Posterior vena cava (tissue), 2 donors: ENCODE measurements at regions not wholly inside any gene's neighbourhood (a gene's known extent, or its start where the extent isn't known, plus 50 kb on each side); places are given as distances from the start of the nearest gene placed in this dataset.
A peak's percentile ranks its signal among the peaks of the same experiment; 100 is the strongest.
"Not testable (repeated sequence)": the region's sequence is repeated elsewhere in the genome, so short reads cannot be mapped to it uniquely, and the experiment has no call there.

Source experiments
- DNase-seq: peaks from one replicate; pipeline ENCODE4 v3.0.0-alpha.2; 2020; ENCODE audit warnings: low spot score
- intact Hi-C, 2 donors: fragments of 100-400 bp; cut with DNase I; formaldehyde crosslinking; loops; one replicate each; pipeline versions ENCODE4 v1.14.1 to v1.14.2; 2022 to 2023
- donor health status: DM: yes; HTN: yes; CAD: no.
- donor health status: DM: yes; HTN: yes; CAD: no.

- peak; percentile 69 for DNase-seq
- intact Hi-C loops: not testable (repeated sequence)
These were observed 199.5 kb upstream of the ZNF469 start for GRCh38 chr16:88182967-88183881.

DNA sequence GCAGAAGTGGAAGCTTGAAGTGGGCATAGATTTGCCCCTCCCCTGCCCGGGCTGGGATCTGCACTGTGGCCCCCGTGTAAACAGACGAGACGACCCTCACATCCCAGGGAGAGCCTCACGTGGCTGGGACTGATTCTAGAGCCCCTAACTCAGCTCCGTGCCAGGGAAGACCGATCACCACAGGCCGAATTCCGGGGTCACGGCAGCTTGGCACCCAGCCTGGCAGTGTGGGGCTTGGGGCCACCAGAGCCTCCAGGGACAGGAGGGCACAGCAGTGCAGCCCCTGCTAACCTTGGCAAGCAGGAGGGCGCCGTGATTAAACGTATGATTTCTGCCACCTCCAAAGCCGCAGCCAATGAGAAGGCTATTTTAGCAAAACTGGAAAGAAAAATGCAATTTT lies 198.7 kb upstream of the ZNF469 start:
- DNase-seq, intact Hi-C loops: not testable (repeated sequence)

GRCh38 chr16:88184566-88185355 lies 198.0 kb upstream of the ZNF469 start:
- DNase-seq, intact Hi-C loops: not testable (repeated sequence)

DNA sequence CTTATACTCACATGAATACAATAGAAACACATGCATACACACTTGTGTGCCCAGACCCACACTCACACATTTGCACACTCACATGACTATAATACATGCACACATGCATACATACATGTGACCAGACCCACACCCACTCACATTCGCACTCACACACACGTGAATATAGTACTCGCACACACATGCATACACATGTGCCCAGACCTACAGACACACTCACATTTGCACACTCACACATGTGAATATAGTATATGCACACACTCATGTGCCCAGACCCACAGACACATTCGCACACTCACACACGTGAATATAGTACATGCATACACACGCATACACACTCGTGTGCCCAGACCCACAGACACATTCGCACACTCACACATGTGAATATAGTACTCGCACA lies 197.4 kb upstream of the ZNF469 start:
- intact Hi-C loops, DNase-seq: not testable (repeated sequence)

DNA sequence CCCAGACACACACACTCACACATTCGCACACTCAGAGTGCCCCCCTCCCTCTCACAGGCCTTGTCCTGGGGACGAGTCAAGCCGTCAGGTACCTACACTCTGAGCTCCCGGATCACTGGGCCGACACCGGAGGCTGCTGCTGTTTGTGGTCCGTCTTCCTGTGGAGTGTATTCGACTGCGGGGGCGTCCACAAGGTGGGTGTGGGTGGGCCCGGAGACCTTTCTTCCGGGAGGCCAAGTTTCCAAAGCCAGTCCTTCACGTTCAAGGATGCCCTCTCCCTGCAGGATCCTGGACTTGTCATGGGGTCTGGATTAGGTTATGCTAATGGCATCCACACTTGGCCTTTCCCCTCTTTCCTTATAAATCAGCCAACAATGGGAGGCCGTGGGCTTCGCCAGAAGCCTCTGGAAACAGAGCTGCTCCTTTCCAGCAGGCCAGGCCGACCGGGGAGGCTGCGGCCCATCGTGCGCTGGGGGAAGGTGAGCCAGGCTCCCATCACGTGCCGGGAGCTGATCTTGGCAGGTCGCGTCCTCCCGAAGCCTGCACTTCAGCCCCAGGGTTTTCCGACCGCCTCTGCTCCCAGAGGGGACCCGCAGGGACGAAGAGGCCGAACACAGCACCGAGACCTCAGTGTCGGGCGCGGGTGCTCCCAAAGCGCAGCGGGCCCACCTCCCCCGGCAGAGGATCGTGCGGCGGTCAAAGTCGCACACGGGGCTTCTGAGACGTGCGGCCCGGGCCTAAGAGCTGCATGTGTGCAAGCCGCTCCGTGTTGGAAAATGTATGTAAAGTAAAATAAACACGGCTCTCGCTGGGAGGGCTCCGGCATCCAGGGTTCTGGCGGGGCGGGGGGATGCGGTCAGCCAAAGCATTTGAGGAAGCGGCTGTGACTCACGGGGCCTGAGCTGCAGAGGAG lies 196.5 kb upstream of the ZNF469 start:
- DNase-seq: peak; percentile 83
- intact Hi-C loops: not testable (repeated sequence)

DNA sequence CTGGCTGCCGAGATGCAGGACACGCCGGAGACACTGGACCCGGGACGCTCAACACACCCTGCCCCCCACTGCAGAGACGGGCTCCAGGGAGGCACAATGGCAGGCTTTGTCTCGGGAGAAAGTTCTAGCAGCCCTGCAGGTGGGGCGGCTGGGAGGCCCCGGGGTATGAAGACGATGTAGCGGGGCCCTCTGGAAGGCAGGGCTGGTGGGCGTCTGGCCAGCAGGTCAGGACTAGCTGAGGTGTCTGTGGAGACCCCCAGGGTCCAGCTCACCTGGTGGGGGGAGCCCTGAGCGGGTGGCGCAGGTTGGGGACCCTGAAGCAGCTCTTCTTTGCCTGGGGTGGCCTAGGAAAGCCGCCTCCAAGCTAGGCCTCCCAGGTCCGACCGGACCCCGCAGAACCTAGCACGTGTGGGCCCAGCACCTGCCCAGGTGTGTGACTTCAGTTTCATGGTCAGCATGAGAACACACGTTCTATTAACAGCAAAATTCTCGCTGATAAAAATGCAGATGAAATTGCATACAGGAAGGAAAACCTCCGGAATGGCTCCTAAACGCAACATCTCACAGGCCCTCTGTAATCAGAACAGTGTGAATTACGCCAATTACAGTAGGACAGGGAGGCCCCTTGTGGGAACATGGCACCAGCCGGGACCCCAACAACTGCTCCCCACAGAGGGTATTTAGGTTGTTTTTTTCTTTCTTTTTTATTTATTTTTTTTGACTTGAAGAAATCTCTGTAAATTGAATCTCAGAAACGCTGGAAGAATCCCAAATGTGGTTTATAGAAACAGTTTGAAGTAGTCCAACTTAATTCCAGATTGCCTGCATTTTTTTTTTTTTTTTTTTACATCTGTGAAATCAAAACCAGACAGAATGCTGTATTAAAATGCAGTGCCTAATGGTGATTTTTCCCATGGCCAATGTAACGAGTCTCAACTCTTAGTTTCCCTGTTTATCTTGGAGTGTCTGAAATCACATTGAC lies 195.6 kb upstream of the ZNF469 start:
- DNase-seq: not testable (repeated sequence)

DNA sequence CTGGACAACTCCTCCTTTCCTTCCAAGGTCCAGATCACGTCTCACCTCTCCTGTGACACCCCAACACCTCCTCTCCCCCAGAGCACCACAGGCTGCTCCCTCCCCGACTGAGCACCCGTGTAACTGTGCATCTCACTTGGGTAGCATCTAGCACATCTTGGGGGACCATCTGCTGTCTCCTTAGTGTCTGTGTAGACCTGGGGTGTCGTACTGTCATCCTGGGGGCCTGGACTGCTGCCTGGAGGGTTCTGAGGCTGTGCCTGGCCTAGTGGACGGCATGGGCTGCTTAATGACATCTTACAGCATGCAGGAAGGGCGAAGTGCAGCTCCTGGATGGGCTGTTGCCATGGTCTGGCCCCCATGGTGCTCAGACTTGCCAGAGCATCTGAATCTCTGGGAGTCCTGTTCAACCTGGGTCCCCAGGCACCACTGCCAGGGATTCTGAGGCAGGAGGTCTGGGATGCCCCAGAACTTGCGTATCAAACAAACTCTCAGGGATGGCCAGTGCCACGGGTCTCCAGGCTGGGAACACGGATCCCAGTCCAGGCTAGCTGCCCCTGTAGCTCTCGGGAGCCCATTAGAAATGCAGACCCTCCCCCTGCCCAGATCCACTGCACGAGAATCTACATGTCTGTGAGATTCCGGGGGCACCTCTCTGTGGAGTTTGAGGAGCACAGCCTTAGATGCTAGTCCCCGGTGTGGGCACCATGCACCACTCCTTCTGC lies 194.4 kb upstream of the ZNF469 start:
- DNase-seq, intact Hi-C loops: not testable (repeated sequence)

More for the DNA sequence above, 195.6 kb upstream of the ZNF469 start:
- intact Hi-C loops: not testable (repeated sequence)

DNA sequence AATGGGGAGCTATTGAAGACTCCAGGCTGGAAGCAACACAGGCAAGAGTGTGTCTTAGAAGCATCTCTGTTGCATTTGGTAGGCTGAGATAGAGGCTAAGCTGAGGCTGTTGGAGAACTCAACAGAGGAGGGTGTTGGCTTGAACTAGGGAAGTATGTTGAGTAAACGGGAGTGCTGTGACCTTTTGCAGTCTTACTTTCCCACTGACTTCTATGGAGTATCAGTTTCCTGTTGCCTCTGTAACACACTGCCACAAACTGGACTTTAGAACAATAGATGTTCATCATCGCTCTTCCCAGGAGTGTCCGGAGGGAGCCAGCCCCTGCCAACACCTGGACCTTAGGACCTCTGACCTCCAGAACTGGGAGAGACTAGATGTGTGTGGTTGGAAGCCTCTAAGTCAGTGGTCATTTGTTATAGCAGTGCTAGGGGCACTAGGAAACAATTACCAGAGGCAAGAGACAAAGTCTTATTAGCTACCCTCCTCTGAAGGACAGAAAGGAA lies 192.1 kb upstream of the ZNF469 start:
- DNase-seq: not testable (repeated sequence)
- intact Hi-C loops: loop anchor here in 1 of 2 donors (10.0 kb wide), 1 partner anchor 244 kb away; no protein-coding TSS in a partner anchor

DNA sequence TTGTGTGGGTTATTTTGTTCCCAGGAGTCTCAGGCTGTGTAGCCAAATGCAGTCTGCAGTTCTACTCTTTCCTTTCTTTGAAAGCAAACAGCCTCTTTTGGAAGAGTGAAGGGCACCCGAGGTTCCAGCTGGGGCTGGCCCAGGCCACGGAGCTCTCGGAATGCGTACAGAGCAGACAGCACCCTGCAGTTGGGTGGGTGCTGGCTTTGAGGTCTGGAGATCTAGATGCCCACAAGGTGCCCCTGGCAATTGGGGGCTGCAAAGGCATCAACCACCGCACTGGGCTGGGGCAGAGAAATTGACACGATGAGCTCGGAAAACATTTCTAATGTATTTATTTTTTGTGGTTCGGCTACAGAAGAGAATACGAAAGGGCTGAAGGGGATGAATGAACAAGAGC lies 191.6 kb upstream of the ZNF469 start:
- not testable (repeated sequence) for DNase-seq
- intact Hi-C loops: loop anchor here in 1 of 2 donors (10.0 kb wide), 1 partner anchor 244 kb away; no protein-coding TSS in a partner anchor

DNA sequence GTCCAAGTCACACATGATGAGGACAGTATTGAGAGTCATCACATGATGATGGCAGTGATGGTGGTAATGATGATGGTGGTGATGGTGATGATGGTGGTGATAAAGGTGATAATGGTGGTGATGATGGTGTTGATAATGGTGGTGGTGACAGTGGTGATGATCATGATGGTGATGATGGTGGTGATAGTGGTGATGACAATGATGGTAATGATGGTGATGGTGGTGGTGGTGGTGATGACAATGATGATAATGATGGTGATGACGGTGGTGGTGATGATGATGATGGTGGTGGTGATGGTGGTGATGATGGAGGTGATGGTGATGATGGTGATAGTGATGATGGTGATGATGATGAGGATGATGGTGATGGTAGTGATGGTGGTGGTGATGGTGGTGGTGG lies 190.2 kb upstream of the ZNF469 start:
- intact Hi-C loops: loop anchor here in 1 of 2 donors (10.0 kb wide), 1 partner anchor 242 kb away; no protein-coding TSS in a partner anchor
- no peak for DNase-seq

DNA sequence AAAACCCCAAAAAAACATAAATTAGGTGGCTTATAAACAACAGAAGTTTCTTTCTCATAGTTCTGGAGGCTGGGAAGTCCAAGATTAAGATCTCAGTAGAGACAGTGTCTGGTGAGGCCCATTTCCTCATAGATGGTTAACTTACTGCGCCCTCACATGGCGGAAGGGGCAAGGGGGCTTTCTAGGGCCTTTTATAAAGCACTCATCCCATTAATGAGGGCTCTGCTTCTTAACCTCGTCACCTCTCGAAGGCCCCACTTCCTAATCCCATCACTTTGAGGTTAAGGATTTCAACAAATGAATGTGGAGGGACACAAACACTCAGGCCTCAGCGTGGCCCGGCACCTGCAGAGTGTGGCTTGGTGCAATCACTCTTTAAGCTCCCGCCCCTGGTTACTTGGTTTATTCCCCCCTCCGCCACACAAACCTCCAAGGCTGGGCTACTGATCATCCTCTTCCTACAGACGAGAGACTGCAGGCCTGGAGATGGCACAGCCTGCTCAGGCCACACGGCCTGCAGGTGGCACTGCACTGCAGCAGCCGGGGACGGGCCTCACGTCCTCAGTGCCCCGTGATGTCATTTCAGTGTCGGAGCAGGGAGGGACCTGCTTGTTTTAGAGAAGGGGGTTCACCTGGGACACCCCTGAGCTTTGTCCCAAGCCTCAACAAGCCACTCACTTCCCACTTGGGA lies 188.9 kb upstream of the ZNF469 start:
- not testable (repeated sequence) for DNase-seq
- intact Hi-C loops: loop anchor here in 1 of 2 donors (10.0 kb wide), 1 partner anchor 241 kb away; no protein-coding TSS in a partner anchor

GRCh38 chr16:88194397-88195268 lies 188.1 kb upstream of the ZNF469 start:
- no peak for DNase-seq
- intact Hi-C loops: loop anchor here in 1 of 2 donors (10.0 kb wide), 1 partner anchor 240 kb away; no protein-coding TSS in a partner anchor

DNA sequence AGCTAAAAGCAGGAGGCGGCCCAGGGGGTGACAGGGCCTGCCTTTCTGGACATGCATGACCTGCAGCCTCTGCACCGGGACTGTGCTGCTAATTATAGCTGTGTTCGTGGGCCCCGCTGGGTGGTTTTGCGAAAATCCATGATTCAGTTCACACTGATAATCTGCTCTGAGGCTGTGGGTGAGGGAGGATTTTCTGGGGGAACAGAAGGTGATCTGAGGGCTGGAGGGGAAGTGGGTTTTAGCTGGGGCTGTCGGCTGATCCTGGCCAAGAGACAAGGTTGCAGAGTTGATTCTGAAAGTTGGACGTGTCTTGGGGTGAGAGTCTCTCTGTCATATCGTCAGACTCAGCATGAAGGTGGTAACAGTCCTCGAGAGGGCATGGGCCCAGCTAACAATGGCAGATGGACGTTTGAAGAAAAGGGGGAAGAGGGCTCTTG lies 187.5 kb upstream of the ZNF469 start:
- intact Hi-C loops: loop anchor here in 1 of 2 donors (10.0 kb wide), 1 partner anchor 240 kb away; no protein-coding TSS in a partner anchor
- no peak for DNase-seq

DNA sequence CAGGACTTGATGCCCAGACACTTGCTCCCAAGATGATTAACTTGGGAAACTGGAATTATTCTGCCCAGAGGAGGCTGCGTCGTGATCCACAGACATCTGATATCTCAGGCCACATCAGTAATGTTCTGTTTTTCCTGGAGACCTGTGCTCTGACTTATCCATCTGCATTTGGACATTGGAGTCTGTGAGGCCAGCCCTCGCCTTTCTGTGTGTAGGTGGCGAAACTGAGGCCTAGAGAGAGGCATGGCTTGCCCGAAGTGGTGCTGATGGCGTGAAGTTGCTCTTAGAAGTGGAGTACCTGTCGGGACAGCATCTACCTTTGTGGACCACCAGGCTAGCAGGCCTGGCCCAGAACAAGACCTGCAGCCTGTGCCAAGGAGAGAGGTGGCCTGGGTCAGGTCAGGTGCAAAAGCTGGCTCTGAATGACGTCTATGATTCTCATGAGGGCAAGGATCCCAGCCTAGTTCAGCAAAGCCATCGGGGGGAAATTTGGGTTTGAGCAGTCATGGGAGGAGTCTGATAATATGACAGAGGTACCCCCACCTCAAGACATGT lies 186.8 kb upstream of the ZNF469 start:
- no peak for DNase-seq
- intact Hi-C loops: loop anchor here in 1 of 2 donors (10.0 kb wide), 1 partner anchor 239 kb away; no protein-coding TSS in a partner anchor
